ENCODE measurements at regions not wholly inside any gene's neighbourhood (a gene's known extent, or its start where the extent isn't known, plus 50 kb on each side); places are given as distances from the start of the nearest gene placed in this dataset.

DNA sequence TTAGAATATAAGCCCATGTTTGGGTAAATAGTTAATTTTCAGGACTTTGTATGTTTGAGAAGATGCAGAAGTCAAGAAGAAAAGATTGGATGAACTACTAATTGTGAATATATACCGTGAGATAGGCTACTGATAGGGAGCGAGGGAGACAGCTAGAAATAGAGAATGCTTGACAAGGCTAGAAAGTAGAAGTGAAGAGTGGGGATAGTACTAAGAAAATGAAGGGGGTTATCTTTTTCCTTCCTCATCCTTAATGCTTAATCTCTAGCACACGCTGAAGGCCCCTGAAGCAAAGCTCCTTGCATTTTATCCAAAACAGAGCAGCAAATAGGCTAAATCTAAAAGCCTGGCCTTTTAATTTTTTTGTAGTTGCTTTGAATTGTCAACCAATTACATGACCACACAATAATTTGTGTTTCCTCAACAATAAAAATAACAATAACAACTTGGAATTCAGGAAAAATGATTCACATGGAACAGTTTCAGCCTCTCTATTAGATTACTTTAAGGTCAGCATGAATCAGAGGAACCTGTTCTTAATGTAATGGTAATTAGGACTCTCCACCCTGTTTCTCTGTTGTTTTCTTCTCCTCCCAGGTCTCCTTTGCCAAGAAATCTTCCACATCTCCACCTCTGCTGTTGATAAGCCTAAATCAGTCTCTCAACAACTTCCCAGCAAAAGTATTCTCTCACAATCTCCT, 1071.3 kb upstream of the ZEB2 start:
- TF ChIP-seq, protein P1, sequence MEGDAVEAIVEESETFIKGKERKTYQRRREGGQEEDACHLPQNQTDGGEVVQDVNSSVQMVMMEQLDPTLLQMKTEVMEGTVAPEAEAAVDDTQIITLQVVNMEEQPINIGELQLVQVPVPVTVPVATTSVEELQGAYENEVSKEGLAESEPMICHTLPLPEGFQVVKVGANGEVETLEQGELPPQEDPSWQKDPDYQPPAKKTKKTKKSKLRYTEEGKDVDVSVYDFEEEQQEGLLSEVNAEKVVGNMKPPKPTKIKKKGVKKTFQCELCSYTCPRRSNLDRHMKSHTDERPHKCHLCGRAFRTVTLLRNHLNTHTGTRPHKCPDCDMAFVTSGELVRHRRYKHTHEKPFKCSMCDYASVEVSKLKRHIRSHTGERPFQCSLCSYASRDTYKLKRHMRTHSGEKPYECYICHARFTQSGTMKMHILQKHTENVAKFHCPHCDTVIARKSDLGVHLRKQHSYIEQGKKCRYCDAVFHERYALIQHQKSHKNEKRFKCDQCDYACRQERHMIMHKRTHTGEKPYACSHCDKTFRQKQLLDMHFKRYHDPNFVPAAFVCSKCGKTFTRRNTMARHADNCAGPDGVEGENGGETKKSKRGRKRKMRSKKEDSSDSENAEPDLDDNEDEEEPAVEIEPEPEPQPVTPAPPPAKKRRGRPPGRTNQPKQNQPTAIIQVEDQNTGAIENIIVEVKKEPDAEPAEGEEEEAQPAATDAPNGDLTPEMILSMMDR (conservative IDR thresholded peaks at IDR 0.05; ENCODE audit: low read depth, low read length) = no peak
- no peak for TF ChIP-seq EZH2 (IDR thresholded peaks at IDR 0.05; ENCODE audit: low read length, unreplicated experiment)

Data from PC-3 (cell line).